ENCODE measurements at regions not wholly inside any gene's neighbourhood (a gene's known extent, or its start where the extent isn't known, plus 50 kb on each side); places are given as distances from the start of the nearest gene placed in this dataset.

DNA sequence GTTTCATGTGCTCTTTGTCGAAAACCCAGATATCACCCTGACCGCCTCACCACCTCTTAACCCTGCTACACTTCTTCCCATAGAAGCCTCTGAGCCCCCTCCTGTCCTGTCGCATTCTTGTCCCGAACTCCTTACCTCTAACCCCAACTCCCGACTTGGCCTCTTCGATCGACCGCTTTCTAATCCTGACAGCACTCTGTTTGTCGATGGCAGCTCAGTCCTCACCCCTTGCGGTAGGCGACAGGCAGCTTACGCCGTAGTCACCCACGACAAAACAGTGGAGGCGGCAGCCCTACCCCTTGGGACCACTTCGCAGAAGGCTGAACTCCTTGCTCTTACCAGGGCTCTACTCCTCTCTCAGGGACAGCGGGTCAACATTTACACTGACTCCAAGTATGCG, 961.7 kb downstream of the RPA4 start:
- 96 to 99% (median 96%) methylated on average over 15 to 18 of the region's 18 CpGs for WGBS, 5 donors
- DNase-seq = no peak
- H3K27me3 ChIP-seq = no peaks in the 10 kb centered on the region
- no peak for TF ChIP-seq POLR2A (IDR thresholded peaks at IDR 0.05)
- no peak for TF ChIP-seq POLR2AphosphoS5 (IDR thresholded peaks at IDR 0.05)
- TF ChIP-seq EP300 (IDR thresholded peaks at IDR 0.05) = no peak
- no peak for TF ChIP-seq CTCF (IDR thresholded peaks at IDR 0.05)
- no peaks in the 10 kb centered on the region for H3K4me1 ChIP-seq
- H3K9me3 ChIP-seq = peaks cover 0 to 43% (median 5%) of the 10 kb centered on the region in 4 donors
- intact Hi-C loops (cut with DNase I; ENCODE audit: low total_unique reads) = no loop called here
- no peak overlapping the region for H3K4me3 ChIP-seq
- no peaks in the 10 kb centered on the region for H3K36me3 ChIP-seq
- no peak overlapping the region for H3K27ac ChIP-seq

DNA sequence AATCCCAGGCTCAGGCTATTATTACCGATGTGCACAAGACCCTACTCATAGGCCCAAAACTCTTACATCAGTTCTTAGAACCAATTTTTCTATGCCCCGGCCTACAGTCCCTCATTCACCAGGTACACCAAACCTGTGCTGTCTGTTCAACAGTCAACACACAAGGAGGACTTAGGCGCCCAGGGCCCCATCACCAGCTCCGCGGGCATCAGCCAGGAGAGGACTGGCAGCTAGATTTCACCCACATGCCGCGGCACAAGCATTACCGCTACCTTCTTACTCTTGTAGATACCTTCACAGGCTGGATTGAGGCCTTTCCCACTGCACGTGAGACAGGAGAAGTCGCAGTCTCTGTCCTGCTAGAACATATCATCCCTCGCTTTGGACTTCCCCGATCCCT, 962.5 kb downstream of the RPA4 start:
- intact Hi-C loops (cut with DNase I; ENCODE audit: low total_unique reads) = no loop called here
- WGBS, 5 donors = 93 to 96% (median 94%) methylated on average over 12 of the region's 12 CpGs
- H3K36me3 ChIP-seq = no peaks in the 10 kb centered on the region
- no peak overlapping the region for H3K27ac ChIP-seq
- no peaks in the 10 kb centered on the region for H3K27me3 ChIP-seq
- no peak for TF ChIP-seq CTCF (IDR thresholded peaks at IDR 0.05)
- no peak for TF ChIP-seq EP300 (IDR thresholded peaks at IDR 0.05)
- TF ChIP-seq POLR2AphosphoS5 (IDR thresholded peaks at IDR 0.05) = no peak
- TF ChIP-seq POLR2A (IDR thresholded peaks at IDR 0.05) = no peak
- peaks cover 0 to 43% (median 5%) of the 10 kb centered on the region in 4 donors for H3K9me3 ChIP-seq
- H3K4me1 ChIP-seq = no peaks in the 10 kb centered on the region
- no peak overlapping the region for H3K4me3 ChIP-seq
- no peak for DNase-seq

GRCh38 chrX:97846718-97847237, 963.1 kb downstream of the RPA4 start:
- TF ChIP-seq EP300 (IDR thresholded peaks at IDR 0.05) (no peak), CTCF (IDR thresholded peaks at IDR 0.05) (no peak), POLR2A (IDR thresholded peaks at IDR 0.05) (no peak), POLR2AphosphoS5 (IDR thresholded peaks at IDR 0.05) (no peak)
- H3K27ac ChIP-seq = no peak overlapping the region
- H3K4me1 ChIP-seq = no peaks in the 10 kb centered on the region
- peaks cover 0 to 42% (median 4%) of the 10 kb centered on the region in 4 donors for H3K9me3 ChIP-seq
- DNase-seq = no peak
- no peaks in the 10 kb centered on the region for H3K36me3 ChIP-seq
- no peaks in the 10 kb centered on the region for H3K27me3 ChIP-seq
- 95 to 96% (median 96%) methylated on average over 21 to 25 of the region's 25 CpGs for WGBS, 5 donors
- no peak overlapping the region for H3K4me3 ChIP-seq
- intact Hi-C loops (cut with DNase I; ENCODE audit: low total_unique reads) = no loop called here

- Histone ChIP-seq H3K4me3 (no peak overlapping the region), H3K4me1 (no peaks in the 10 kb centered on the region), H3K27ac (no peak overlapping the region), H3K27me3 (no peaks in the 10 kb centered on the region), H3K9me3 (peaks cover 0 to 31% (median 0%) of the 10 kb centered on the region in 4 donors), H3K36me3 (no peaks in the 10 kb centered on the region)
- TF ChIP-seq POLR2A (IDR thresholded peaks at IDR 0.05) (no peak), EP300 (IDR thresholded peaks at IDR 0.05) (no peak), POLR2AphosphoS5 (IDR thresholded peaks at IDR 0.05) (no peak), CTCF (IDR thresholded peaks at IDR 0.05) (no peak)
- DNase-seq = no peak
- WGBS, 5 donors = 91 to 94% (median 92%) methylated on average over 23 to 25 of the region's 25 CpGs
- intact Hi-C loops (cut with DNase I; ENCODE audit: low total_unique reads) = no loop called here
Observed at GRCh38 chrX:97847885-97848679, 964.4 kb downstream of the RPA4 start.
